ENCODE measurements at regions not wholly inside any gene's neighbourhood (a gene's known extent, or its start where the extent isn't known, plus 50 kb on each side); places are given as distances from the start of the nearest gene placed in this dataset.
"Not testable (repeated sequence)": the region's sequence is repeated elsewhere in the genome, so short reads cannot be mapped to it uniquely, and the experiment has no call there.

GRCh38 chr7:56351181-56351580 is 235.0 kb upstream of the NUPR2 start:
- H3K9me3 ChIP-seq (ENCODE audit: low read length); H3K27me3 Mint-ChIP-seq; H3K36me3 ChIP-seq (ENCODE audit: insufficient read depth, low read length); H3K27ac Mint-ChIP-seq; DNase-seq; H3K36me3 Mint-ChIP-seq; H3K4me1 ChIP-seq (ENCODE audit: insufficient read depth, low read length); CTCF ChIA-PET; H3K4me3 Mint-ChIP-seq; H3K27ac ChIP-seq (ENCODE audit: low read depth, low read length); H3K4me3 ChIP-seq (ENCODE audit: low read length); H3K27me3 ChIP-seq (ENCODE audit: insufficient read depth, low read length, poor library complexity, severe bottlenecking); H3K4me1 Mint-ChIP-seq; POLR2A ChIA-PET: not testable (repeated sequence)
- peaks cover 0 to 21% (median 7%) of the 10 kb centered on the region in 5 donors for H3K9me3 Mint-ChIP-seq

- POLR2A ChIA-PET; H3K4me1 Mint-ChIP-seq; H3K9me3 ChIP-seq (ENCODE audit: low read length); DNase-seq; H3K27ac Mint-ChIP-seq; H3K4me1 ChIP-seq (ENCODE audit: insufficient read depth, low read length); H3K27me3 Mint-ChIP-seq; H3K4me3 ChIP-seq (ENCODE audit: low read length); H3K27me3 ChIP-seq (ENCODE audit: insufficient read depth, low read length, poor library complexity, severe bottlenecking); H3K4me3 Mint-ChIP-seq; CTCF ChIA-PET; H3K36me3 Mint-ChIP-seq; H3K27ac ChIP-seq (ENCODE audit: low read depth, low read length); H3K36me3 ChIP-seq (ENCODE audit: insufficient read depth, low read length): not testable (repeated sequence)
- H3K9me3 Mint-ChIP-seq = peaks cover 0 to 14% (median 7%) of the 10 kb centered on the region in 5 donors
Observed at GRCh38 chr7:56348311-56348710, 232.1 kb upstream of the NUPR2 start.

- H3K27ac ChIP-seq (ENCODE audit: low read depth, low read length); H3K36me3 ChIP-seq (ENCODE audit: insufficient read depth, low read length); H3K27me3 ChIP-seq (ENCODE audit: insufficient read depth, low read length, poor library complexity, severe bottlenecking); H3K4me3 Mint-ChIP-seq; CTCF ChIA-PET; H3K36me3 Mint-ChIP-seq; H3K9me3 ChIP-seq (ENCODE audit: low read length); H3K27ac Mint-ChIP-seq; H3K27me3 Mint-ChIP-seq; H3K4me3 ChIP-seq (ENCODE audit: low read length); H3K4me1 Mint-ChIP-seq; DNase-seq; POLR2A ChIA-PET; H3K4me1 ChIP-seq (ENCODE audit: insufficient read depth, low read length): not testable (repeated sequence)
- H3K9me3 Mint-ChIP-seq = peaks cover 3 to 18% (median 8%) of the 10 kb centered on the region in 5 donors
Observed at GRCh38 chr7:56328327-56328726, 212.1 kb upstream of the NUPR2 start.

- Histone ChIP-seq H3K9me3 (ENCODE audit: low read length) (no peaks in the 10 kb centered on the region), H3K27me3 (ENCODE audit: insufficient read depth, low read length, poor library complexity, severe bottlenecking) (no peaks in the 10 kb centered on the region), H3K36me3 (ENCODE audit: insufficient read depth, low read length) (no peaks in the 10 kb centered on the region), H3K27ac (ENCODE audit: low read depth, low read length) (no peak overlapping the region), H3K4me1 (ENCODE audit: insufficient read depth, low read length) (no peaks in the 10 kb centered on the region), H3K4me3 (ENCODE audit: low read length) (no peak overlapping the region)
- H3K9me3 Mint-ChIP-seq = peaks cover 8 to 17% (median 11%) of the 10 kb centered on the region in 5 donors
- no peaks in the 10 kb centered on the region for H3K27me3 Mint-ChIP-seq
- CTCF ChIA-PET = no interaction called here
- H3K4me3 Mint-ChIP-seq = no peak overlapping the region
- no peak for DNase-seq
- POLR2A ChIA-PET = no interaction called here
- H3K4me1 Mint-ChIP-seq = no peaks in the 10 kb centered on the region
- H3K27ac Mint-ChIP-seq = no peak overlapping the region
- H3K36me3 Mint-ChIP-seq = peaks cover 0 to 2% (median 0%) of the 10 kb centered on the region in 3 donors
Observed at GRCh38 chr7:56290548-56290947, 174.3 kb upstream of the NUPR2 start.

- H3K36me3 ChIP-seq (ENCODE audit: insufficient read depth, low read length) = no peaks in the 10 kb centered on the region
- POLR2A ChIA-PET = no interaction called here
- no peak overlapping the region for H3K27ac ChIP-seq (ENCODE audit: low read depth, low read length)
- no peak for DNase-seq
- no peaks in the 10 kb centered on the region for H3K4me1 ChIP-seq (ENCODE audit: insufficient read depth, low read length)
- Mint-ChIP-seq H3K4me1 (no peaks in the 10 kb centered on the region), H3K27me3 (no peaks in the 10 kb centered on the region), H3K36me3 (no peaks in the 10 kb centered on the region), H3K27ac (no peak overlapping the region), H3K9me3 (peaks cover 7 to 24% (median 12%) of the 10 kb centered on the region in 5 donors), H3K4me3 (no peak overlapping the region)
- CTCF ChIA-PET = interaction anchor here (1.4 kb wide), 1 partner anchor 20 kb away, joined by 3 read pairs; no protein-coding TSS in a partner anchor
- no peak overlapping the region for H3K4me3 ChIP-seq (ENCODE audit: low read length)
- no peaks in the 10 kb centered on the region for H3K27me3 ChIP-seq (ENCODE audit: insufficient read depth, low read length, poor library complexity, severe bottlenecking)
- H3K9me3 ChIP-seq (ENCODE audit: low read length) = no peaks in the 10 kb centered on the region
Observed at GRCh38 chr7:56287429-56288138, 171.4 kb upstream of the NUPR2 start.

- no peak overlapping the region for H3K27ac ChIP-seq (ENCODE audit: low read depth, low read length)
- CTCF ChIA-PET = no interaction called here
- H3K4me1 Mint-ChIP-seq = no peaks in the 10 kb centered on the region
Observed at GRCh38 chr7:56256108-56256507, 139.9 kb upstream of the NUPR2 start.

GRCh38 chr7:56250135-56250534 is 133.9 kb upstream of the NUPR2 start:
- peaks cover 0 to 10% (median 5%) of the 10 kb centered on the region in 5 donors for H3K9me3 Mint-ChIP-seq
- CTCF ChIA-PET = no interaction called here
- no peak overlapping the region for H3K4me3 ChIP-seq (ENCODE audit: low read length)

More at GRCh38 chr7:56256108-56256507, 139.9 kb upstream of the NUPR2 start:
- H3K36me3 Mint-ChIP-seq = no peaks in the 10 kb centered on the region
- no peaks in the 10 kb centered on the region for H3K36me3 ChIP-seq (ENCODE audit: insufficient read depth, low read length)
- peaks cover under 1 to 10% (median 6%) of the 10 kb centered on the region in 5 donors for H3K9me3 Mint-ChIP-seq
- H3K9me3 ChIP-seq (ENCODE audit: low read length) = no peaks in the 10 kb centered on the region
- H3K27me3 ChIP-seq (ENCODE audit: insufficient read depth, low read length, poor library complexity, severe bottlenecking) = no peaks in the 10 kb centered on the region
- no peaks in the 10 kb centered on the region for H3K4me1 ChIP-seq (ENCODE audit: insufficient read depth, low read length)
- H3K4me3 Mint-ChIP-seq = no peak overlapping the region
- H3K4me3 ChIP-seq (ENCODE audit: low read length) = no peak overlapping the region
- H3K27me3 Mint-ChIP-seq = peaks cover 0 to 5% of the 10 kb centered on the region in 2 donors
- POLR2A ChIA-PET = no interaction called here
- DNase-seq = no peak
- H3K27ac Mint-ChIP-seq = no peak overlapping the region

GRCh38 chr7:56229631-56230030 is 113.4 kb upstream of the NUPR2 start:
- Histone ChIP-seq H3K4me1 (ENCODE audit: insufficient read depth, low read length) (no peaks in the 10 kb centered on the region), H3K27ac (ENCODE audit: low read depth, low read length) (no peak overlapping the region), H3K27me3 (ENCODE audit: insufficient read depth, low read length, poor library complexity, severe bottlenecking) (no peaks in the 10 kb centered on the region), H3K36me3 (ENCODE audit: insufficient read depth, low read length) (no peaks in the 10 kb centered on the region), H3K4me3 (ENCODE audit: low read length) (no peak overlapping the region), H3K9me3 (ENCODE audit: low read length) (no peaks in the 10 kb centered on the region)
- peaks cover 1 to 5% of the 10 kb centered on the region in 2 donors for H3K27me3 Mint-ChIP-seq
- CTCF ChIA-PET = no interaction called here
- POLR2A ChIA-PET = no interaction called here
- no peaks in the 10 kb centered on the region for H3K36me3 Mint-ChIP-seq
- no peak overlapping the region for H3K27ac Mint-ChIP-seq
- no peak for DNase-seq
- H3K9me3 Mint-ChIP-seq = peaks cover 0 to 7% (median 3%) of the 10 kb centered on the region in 5 donors
- H3K4me3 Mint-ChIP-seq = no peak overlapping the region
- no peaks in the 10 kb centered on the region for H3K4me1 Mint-ChIP-seq

More at GRCh38 chr7:56250135-56250534, 133.9 kb upstream of the NUPR2 start:
- peaks cover 0 to 3% of the 10 kb centered on the region in 2 donors for H3K27me3 Mint-ChIP-seq
- Histone ChIP-seq H3K27ac (ENCODE audit: low read depth, low read length) (no peak overlapping the region), H3K36me3 (ENCODE audit: insufficient read depth, low read length) (no peaks in the 10 kb centered on the region), H3K9me3 (ENCODE audit: low read length) (no peaks in the 10 kb centered on the region), H3K4me1 (ENCODE audit: insufficient read depth, low read length) (no peaks in the 10 kb centered on the region), H3K27me3 (ENCODE audit: insufficient read depth, low read length, poor library complexity, severe bottlenecking) (no peaks in the 10 kb centered on the region)
- H3K4me3 Mint-ChIP-seq = no peak overlapping the region
- H3K27ac Mint-ChIP-seq = no peak overlapping the region
- POLR2A ChIA-PET = no interaction called here
- no peak for DNase-seq
- no peaks in the 10 kb centered on the region for H3K36me3 Mint-ChIP-seq
- H3K4me1 Mint-ChIP-seq = no peaks in the 10 kb centered on the region
